NCI-H2107 treated with DMSO at 0.1 percent for 48 hours (cell line): ENCODE measurements at regions not wholly inside any gene's neighbourhood (a gene's known extent, or its start where the extent isn't known, plus 50 kb on each side); places are given as distances from the start of the nearest gene placed in this dataset.
A peak's percentile ranks its signal among the peaks of the same experiment; 100 is the strongest.

ENCODE experiments used
- DNase-seq: peaks from one replicate; lab custom pipeline; 2025; ENCODE audit not compliant: unreplicated experiment; lab: John Stamatoyannopoulos, UW

- DNase-seq = no peak
Measured at GRCh38 chr4:71081192-71081591, 87.7 kb downstream of the DCK start.

GRCh38 chr4:71093745-71094144 is 100.3 kb downstream of the DCK start:
- DNase-seq = no peak

- no peak for DNase-seq
Measured at GRCh38 chr4:71094201-71094600, 100.8 kb downstream of the DCK start.

GRCh38 chr4:71095141-71095540 is 101.7 kb downstream of the DCK start:
- DNase-seq = no peak

- DNase-seq = no peak
Measured at GRCh38 chr4:71095545-71095944, 102.1 kb downstream of the DCK start.

GRCh38 chr4:71107726-71108125 is 114.3 kb downstream of the DCK start:
- no peak for DNase-seq

GRCh38 chr4:71110499-71110898 is 117.0 kb downstream of the DCK start:
- peak; percentile 26 for DNase-seq

- DNase-seq = peak; percentile 2
Measured at GRCh38 chr4:71111133-71111532, 117.7 kb downstream of the DCK start.

- DNase-seq = no peak
Measured at GRCh38 chr4:71113294-71113693, 119.8 kb downstream of the DCK start.

GRCh38 chr4:71120831-71121524 is 127.5 kb downstream of the DCK start:
- no peak for DNase-seq

GRCh38 chr4:71123951-71124350 is 130.5 kb downstream of the DCK start:
- no peak for DNase-seq

GRCh38 chr4:71125137-71125536 is 131.7 kb downstream of the DCK start:
- no peak for DNase-seq

GRCh38 chr4:71126719-71127118 is 133.3 kb downstream of the DCK start:
- DNase-seq = no peak

- no peak for DNase-seq
Measured at GRCh38 chr4:71130827-71131603, 137.6 kb downstream of the DCK start.

- DNase-seq = no peak
Measured at GRCh38 chr4:71132486-71132885, 139.0 kb downstream of the DCK start.

GRCh38 chr4:71133491-71133890 is 140.0 kb downstream of the DCK start:
- no peak for DNase-seq

- no peak for DNase-seq
Measured at GRCh38 chr4:71136071-71136470, 142.6 kb downstream of the DCK start.

GRCh38 chr4:71138007-71138615 is 144.7 kb downstream of the DCK start:
- DNase-seq = no peak

- no peak for DNase-seq
Measured at GRCh38 chr4:71140563-71140962, 147.1 kb downstream of the DCK start.

GRCh38 chr4:71141125-71141524 is 147.7 kb downstream of the DCK start:
- no peak for DNase-seq

GRCh38 chr4:71147261-71147660 is 153.8 kb downstream of the DCK start:
- DNase-seq = no peak

- DNase-seq = no peak
Measured at GRCh38 chr4:71148545-71148944, 155.1 kb downstream of the DCK start.
